Heart left ventricle (tissue), 16 donors: ENCODE measurements at regions not wholly inside any gene's neighbourhood (a gene's known extent, or its start where the extent isn't known, plus 50 kb on each side); places are given as distances from the start of the nearest gene placed in this dataset.

Source experiments
- ATAC-seq, 4 donors: fragments of 200-7000 bp; cut with Tn5 transposase; one replicate each; pipeline ENCODE4 v1.9.1; 2020 to 2022; ENCODE audit warnings: moderate library complexity in 4 of 4, mild to moderate bottlenecking in 3 of 4, moderate number of reproducible peaks in 1 of 4
- DNase-seq, 5 donors: peaks; one replicate each; pipeline ENCODE4 v3.0.0-alpha.2; 2020
- H3K27ac ChIP-seq, 12 donors: fragments of 200-600 bp; sonication (generic) in 4 of 12; one replicate each; pipeline versions ENCODE4 v1.5.0 to v1.8.0; 2016 to 2022; ENCODE audit warnings: mild to moderate bottlenecking in 2 of 12
- H3K27me3 ChIP-seq, 9 donors: fragments of 200-600 bp; sonication (generic) in 2 of 9; one replicate each; pipeline versions ENCODE4 v1.5.1 to v1.8.0; 2016 to 2022; ENCODE audit warnings: mild to moderate bottlenecking in 3 of 9
- H3K36me3 ChIP-seq, 9 donors: fragments of 200-600 bp; sonication (generic) in 2 of 9; one replicate each; pipeline versions ENCODE4 v1.5.0 to v1.8.0; 2018 to 2022; ENCODE audit warnings: mild to moderate bottlenecking in 2 of 9
- H3K4me1 ChIP-seq, 12 donors: fragments of 200-600 bp; sonication (generic) in 4 of 12; one replicate each; pipeline versions ENCODE4 v1.5.0 to v1.8.0; 2016 to 2022; ENCODE audit warnings: mild to moderate bottlenecking in 3 of 12
- H3K4me3 ChIP-seq, 12 donors: fragments of 200-600 bp; sonication (generic) in 4 of 12; one replicate each; pipeline versions ENCODE4 v1.5.0 to v1.8.0; 2017 to 2022; ENCODE audit warnings: mild to moderate bottlenecking in 9 of 12, moderate library complexity in 4 of 12
- H3K9me3 ChIP-seq, 12 donors: fragments of 200-600 bp; sonication (generic) in 4 of 12; one replicate each; pipeline versions ENCODE4 v1.5.0 to v1.8.0; 2016 to 2022; ENCODE audit warnings: mild to moderate bottlenecking in 1 of 12
- POLR2A ChIP-seq, 2 donors: fragments of 450-650 bp; IDR thresholded peaks; one replicate each; pipeline ENCODE4 v1.6.1; 2017; ENCODE audit warnings: antibody characterized with exemption in 2 of 2, mild to moderate bottlenecking in 2 of 2, moderate library complexity in 2 of 2
- WGBS, 4 donors: extraction: QIAGEN DNeasy Blood & Tissue Kit in 2 of 4; methylation state at CpG; one replicate each; pipeline versions ENCODE4 v1.1.5 to v1.1.7; 2013 to 2018; 5-methylcytosine and 5-hydroxymethylcytosine counted together
- intact Hi-C, 10 donors: fragments of 100-400 bp; cut with DNase I; formaldehyde crosslinking; loops; one replicate each; pipeline versions ENCODE4 v1.11.1 to v1.14.2; 2022
- TF ChIP-seq, protein P1 (sequence below), 12 donors: fragments of 200-600 bp; sonication (generic) in 4 of 12; IDR thresholded peaks; one replicate each; pipeline versions ENCODE4 v1.5.0 to v1.8.0; 2018 to 2022; ENCODE audit warnings: antibody characterized with exemption in 12 of 12, mild to moderate bottlenecking in 5 of 12
- donor health status: ischemic (EF 13 %, LVEDD 7.1; RV severe dilation, severe dysfunction).
- donor health status: healthy with polysubstance abuse.
- donor health status: DM: no; HTN: yes; CAD: no.
- donor health status: DM: no; HTN: no; CAD: no.
- donor health status: ischemic (EF 25% LVEDD 6.9; RV normal size, moderate dysfunction).
- donor health status: ischemic (EF 25% LVEDD 5.7; RV mildly dilated, moderate dysfunction).
- donor health status: healthy.
- donor health status: DM: yes; HTN: yes; CAD: no.
- donor health status: ischemic (EF 35%, LVEDD 5.7; RV mildly dilated, moderate dysfunction).
- donor health status: nonischemic (EF 11% LVEDD 7.7; RV severe dilation, severe dysfunction).
- donor health status: DM: yes; HTN: yes; CAD: no.
- donor health status: PGD.
- donor health status: ischemic (EF 29% LVEDD 5.4; RV normal size, mild dysfunction).
- donor health status: nonischemic (EF 23%, LVEDD 6.1; RV moderate dilation, normal function).

GRCh38 chr1:29936031-29936544 is 699.8 kb downstream of the PTPRU start:
- Histone ChIP-seq H3K27ac (no peak overlapping the region), H3K36me3 (no peaks in the 10 kb centered on the region), H3K27me3 (peaks cover 0 to 15% (median 0%) of the 10 kb centered on the region in 9 donors), H3K4me1 (no peaks in the 10 kb centered on the region), H3K4me3 (no peak overlapping the region), H3K9me3 (no peaks in the 10 kb centered on the region)
- TF ChIP-seq, protein P1, sequence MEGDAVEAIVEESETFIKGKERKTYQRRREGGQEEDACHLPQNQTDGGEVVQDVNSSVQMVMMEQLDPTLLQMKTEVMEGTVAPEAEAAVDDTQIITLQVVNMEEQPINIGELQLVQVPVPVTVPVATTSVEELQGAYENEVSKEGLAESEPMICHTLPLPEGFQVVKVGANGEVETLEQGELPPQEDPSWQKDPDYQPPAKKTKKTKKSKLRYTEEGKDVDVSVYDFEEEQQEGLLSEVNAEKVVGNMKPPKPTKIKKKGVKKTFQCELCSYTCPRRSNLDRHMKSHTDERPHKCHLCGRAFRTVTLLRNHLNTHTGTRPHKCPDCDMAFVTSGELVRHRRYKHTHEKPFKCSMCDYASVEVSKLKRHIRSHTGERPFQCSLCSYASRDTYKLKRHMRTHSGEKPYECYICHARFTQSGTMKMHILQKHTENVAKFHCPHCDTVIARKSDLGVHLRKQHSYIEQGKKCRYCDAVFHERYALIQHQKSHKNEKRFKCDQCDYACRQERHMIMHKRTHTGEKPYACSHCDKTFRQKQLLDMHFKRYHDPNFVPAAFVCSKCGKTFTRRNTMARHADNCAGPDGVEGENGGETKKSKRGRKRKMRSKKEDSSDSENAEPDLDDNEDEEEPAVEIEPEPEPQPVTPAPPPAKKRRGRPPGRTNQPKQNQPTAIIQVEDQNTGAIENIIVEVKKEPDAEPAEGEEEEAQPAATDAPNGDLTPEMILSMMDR (IDR thresholded peaks at IDR 0.05): no peak
- no peak for TF ChIP-seq POLR2A (IDR thresholded peaks at IDR 0.05)
- no peak for ATAC-seq
- DNase-seq: no peak
- 42 to 52% (median 46%) methylated on average over 7 of the region's 7 CpGs for WGBS, 4 donors
- intact Hi-C loops: no loop called here

- Histone ChIP-seq H3K4me1 (no peaks in the 10 kb centered on the region), H3K27ac (no peak overlapping the region), H3K9me3 (no peaks in the 10 kb centered on the region), H3K27me3 (peaks cover 0 to 20% (median 0%) of the 10 kb centered on the region in 9 donors), H3K4me3 (no peak overlapping the region), H3K36me3 (no peaks in the 10 kb centered on the region)
- WGBS, 4 donors: 76 to 88% (median 85%) methylated on average over 5 to 6 of the region's 6 CpGs
- DNase-seq: no peak
- intact Hi-C loops: no loop called here
- no peak for ATAC-seq
- no peak for TF ChIP-seq POLR2A (IDR thresholded peaks at IDR 0.05)
- TF ChIP-seq, protein P1 (IDR thresholded peaks at IDR 0.05): no peak
Observed at GRCh38 chr1:29934255-29934772, 698.0 kb downstream of the PTPRU start.

DNA sequence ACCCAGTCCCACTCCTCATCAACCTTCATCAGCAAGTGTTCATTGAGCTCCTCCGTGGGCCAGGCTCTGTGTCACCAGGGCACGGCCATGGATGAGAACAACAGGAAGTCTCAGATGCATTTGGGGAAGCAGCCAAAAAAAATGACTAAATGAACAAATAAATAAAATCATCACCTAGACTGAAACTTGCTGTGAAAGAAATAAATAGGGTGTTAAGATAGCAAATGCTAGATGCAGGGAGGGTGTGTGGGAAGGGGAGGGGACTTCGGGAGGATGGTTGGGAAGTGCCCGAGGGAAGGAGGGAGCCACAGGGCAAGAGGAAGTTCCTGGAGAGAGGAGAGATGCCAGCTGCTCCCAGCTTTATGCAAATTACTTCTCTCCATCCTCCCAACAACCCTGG is 696.7 kb downstream of the PTPRU start:
- Histone ChIP-seq H3K27me3 (peaks cover 0 to 20% (median 0%) of the 10 kb centered on the region in 9 donors), H3K36me3 (no peaks in the 10 kb centered on the region), H3K27ac (no peak overlapping the region), H3K4me3 (no peak overlapping the region), H3K9me3 (no peaks in the 10 kb centered on the region), H3K4me1 (no peaks in the 10 kb centered on the region)
- intact Hi-C loops: no loop called here
- DNase-seq (no peak), ATAC-seq (no peak)
- 25 to 39% (median 31%) methylated on average over 4 of the region's 4 CpGs for WGBS, 4 donors
- no peak for TF ChIP-seq POLR2A (IDR thresholded peaks at IDR 0.05)
- TF ChIP-seq, protein P1 (IDR thresholded peaks at IDR 0.05): no peak

DNA sequence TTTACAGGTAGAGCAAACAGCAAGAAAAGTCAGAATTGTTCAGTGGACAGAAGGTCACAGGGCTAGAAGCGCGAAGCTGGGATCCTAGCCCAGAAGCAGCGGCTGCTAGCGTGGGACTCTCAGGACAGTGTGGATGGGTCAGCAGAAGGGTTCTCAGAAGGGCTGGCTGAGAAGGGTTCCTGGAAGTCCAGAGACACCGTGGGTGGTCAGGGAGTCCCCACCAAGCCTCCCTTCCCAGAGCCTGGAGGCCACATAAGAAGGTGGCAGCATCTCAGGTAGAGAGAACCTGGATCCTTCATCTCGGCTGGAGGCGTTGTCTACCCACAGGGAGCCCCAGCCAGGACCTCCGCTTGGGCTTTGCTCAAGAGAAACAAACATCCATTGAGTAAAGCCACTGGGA is 696.3 kb downstream of the PTPRU start:
- intact Hi-C loops: no loop called here

More for the DNA sequence above, 696.3 kb downstream of the PTPRU start:
- no peaks in the 10 kb centered on the region for H3K4me1 ChIP-seq
- H3K4me3 ChIP-seq: no peak overlapping the region
- no peak overlapping the region for H3K27ac ChIP-seq
- TF ChIP-seq POLR2A (IDR thresholded peaks at IDR 0.05): no peak
- 69 to 83% (median 79%) methylated on average over 8 of the region's 8 CpGs for WGBS, 4 donors
- H3K36me3 ChIP-seq: no peaks in the 10 kb centered on the region
- peaks cover 0 to 20% (median 0%) of the 10 kb centered on the region in 9 donors for H3K27me3 ChIP-seq
- DNase-seq (no peak), ATAC-seq (no peak)
- H3K9me3 ChIP-seq: no peaks in the 10 kb centered on the region
